ENCODE measurements at regions not wholly inside any gene's neighbourhood (a gene's known extent, or its start where the extent isn't known, plus 50 kb on each side); places are given as distances from the start of the nearest gene placed in this dataset.
A peak's percentile ranks its signal among the peaks of the same experiment; 100 is the strongest.
"Not testable (repeated sequence)": the region's sequence is repeated elsewhere in the genome, so short reads cannot be mapped to it uniquely, and the experiment has no call there.

DNA sequence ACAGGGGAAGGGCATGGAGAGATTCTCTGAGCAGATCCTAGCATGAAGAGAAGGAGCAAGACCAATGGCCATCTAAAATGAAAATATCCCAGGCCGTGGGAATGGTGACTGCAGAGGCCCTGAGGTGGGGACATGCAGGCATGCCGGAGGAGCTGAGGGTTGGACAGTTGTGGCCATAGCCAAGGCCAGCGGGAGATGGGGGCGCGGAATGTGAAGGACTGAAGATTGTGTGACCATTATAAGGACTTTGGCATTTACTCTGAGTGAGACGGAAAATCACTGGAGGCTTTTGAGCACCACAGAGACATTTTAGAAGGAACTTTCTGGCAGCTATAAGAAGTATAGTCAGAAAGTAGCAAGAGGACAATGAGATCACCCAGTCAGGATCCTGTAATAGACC is 341.1 kb downstream of the SFMBT2 start:
- DNase-seq (ENCODE audit: low read depth) = no peak

DNA sequence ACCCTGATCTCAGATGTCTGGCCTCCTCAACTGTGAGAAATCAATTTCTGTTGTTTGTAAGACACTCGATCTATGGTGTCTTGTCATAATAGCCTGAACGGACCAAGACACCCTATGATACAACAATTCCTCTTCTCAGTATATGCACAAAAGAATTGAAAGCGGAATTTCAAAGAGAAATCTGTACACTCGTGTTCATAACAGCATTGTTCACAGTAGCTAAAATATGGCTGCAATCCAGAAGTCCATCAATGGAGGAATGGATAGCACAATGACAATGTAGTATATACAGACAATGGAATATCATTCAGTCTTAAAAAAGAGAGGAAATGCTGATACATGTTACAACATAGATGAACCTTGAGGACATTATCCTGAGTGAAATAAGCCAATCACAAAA is 354.6 kb downstream of the SFMBT2 start:
- DNase-seq (ENCODE audit: low read depth) = no peak

DNA sequence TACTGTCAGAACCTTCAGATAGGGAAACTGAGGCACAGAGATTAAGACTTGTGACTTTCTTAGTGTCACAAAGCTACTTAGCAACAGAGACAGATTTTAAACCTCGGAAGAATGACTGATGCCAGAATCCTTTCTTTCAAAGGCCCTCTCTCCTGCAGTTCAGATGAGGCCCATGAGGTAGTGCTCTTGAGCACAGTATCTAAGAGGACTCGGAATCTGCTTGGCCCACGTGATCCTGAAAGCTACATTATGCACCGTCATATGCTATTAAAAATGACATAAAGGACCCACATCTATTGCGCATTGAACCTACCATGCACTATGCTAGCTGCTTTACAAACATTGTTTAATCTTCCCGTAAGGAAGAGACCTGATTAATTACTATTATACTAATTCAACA is 355.9 kb downstream of the SFMBT2 start:
- DNase-seq (ENCODE audit: low read depth) = no peak

DNA sequence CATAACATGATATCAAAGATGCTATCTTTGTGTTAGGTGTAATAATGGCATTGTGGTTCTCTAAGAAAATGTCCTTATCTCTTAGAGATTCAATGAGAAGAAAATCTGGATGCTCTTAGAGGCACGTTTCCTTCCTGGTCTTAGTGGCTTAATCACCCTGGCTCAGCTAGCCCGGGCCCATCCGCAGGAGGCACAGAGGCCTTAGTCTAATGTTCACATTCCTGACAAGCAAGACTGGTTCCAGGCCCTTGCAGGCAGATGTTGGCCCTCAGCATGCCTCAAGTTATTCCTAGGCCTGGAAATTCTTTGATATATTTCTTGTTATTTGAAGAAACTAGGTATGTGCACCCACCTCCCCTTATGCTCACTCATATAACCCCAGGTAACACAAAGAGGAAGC is 357.6 kb downstream of the SFMBT2 start:
- no peak for DNase-seq (ENCODE audit: low read depth)

DNA sequence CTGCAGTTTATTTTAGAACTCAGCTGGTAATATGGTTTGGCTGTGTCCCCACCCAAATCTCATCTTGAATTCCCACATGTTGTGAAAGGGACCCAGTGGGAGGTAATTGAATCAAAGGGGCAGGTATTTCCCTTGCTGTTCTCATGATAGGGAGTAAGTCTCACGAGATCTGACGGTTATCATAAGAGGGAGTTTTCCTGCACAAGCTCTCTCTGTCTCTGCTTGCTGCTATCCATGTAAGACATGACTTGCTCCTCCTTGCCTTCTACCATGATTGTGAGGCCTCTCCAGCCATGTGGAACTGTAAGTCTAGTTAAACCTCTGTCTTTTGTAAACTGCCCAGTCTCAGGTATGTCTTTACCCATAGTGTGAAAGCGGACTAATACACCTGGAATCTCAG is 360.8 kb downstream of the SFMBT2 start:
- not testable (repeated sequence) for DNase-seq (ENCODE audit: low read depth)

- no peak for DNase-seq (ENCODE audit: low read depth)
Observed at GRCh38 chr10:7048061-7048460, 362.8 kb downstream of the SFMBT2 start.

DNA sequence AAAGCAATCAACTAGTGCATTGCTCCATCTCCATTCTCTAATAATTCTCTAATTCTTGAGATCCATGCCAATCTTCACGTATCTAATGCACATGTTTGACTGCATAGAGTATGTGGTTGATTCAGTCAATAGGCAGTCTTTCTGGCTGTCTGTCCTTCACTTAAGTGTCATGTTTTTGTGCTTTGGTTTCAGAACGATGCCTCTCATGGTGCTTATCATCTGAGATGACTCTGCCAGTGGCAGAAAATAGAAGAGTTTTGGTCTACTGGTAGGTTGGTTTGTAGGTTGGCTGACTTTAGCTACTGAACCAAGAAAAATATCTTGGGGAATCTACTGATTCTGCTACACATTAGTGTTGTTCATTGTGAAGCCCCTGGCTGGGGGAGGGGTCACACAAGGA is 364.2 kb downstream of the SFMBT2 start:
- DNase-seq (ENCODE audit: low read depth) = no peak

DNA sequence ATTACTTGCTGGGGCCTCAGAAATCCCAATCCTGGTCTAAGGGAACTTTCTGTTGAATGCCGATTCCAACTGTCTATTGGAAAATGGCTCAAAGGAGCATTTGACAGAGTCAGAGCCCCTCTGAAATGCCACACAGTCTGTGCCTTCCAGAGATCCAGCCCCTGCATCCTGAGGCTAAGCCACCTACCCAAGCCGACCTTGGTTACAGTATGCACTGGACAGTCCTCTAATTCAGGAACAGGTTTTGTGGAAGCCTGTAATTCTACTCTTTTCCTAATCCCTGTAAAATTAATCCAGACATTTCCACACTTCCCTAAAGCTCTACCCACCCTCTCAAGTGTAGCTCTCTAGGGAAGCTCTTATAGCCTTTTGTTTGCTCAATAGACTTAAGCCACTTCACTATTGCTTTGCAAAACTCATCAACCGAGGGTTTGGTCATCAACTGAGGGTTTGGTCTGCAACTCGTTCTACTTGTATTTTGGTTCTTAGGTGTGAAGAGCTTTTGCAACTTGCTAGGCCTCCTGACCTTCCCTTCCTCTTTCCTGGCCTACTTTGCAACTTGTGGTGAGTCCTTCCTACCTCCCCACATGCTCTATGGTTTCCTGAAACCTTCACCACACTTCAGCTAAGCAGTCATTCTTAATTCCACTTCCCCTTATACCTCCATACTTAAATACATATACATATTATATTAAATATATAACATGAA is 364.8 kb downstream of the SFMBT2 start:
- DNase-seq (ENCODE audit: low read depth) = no peak

DNA sequence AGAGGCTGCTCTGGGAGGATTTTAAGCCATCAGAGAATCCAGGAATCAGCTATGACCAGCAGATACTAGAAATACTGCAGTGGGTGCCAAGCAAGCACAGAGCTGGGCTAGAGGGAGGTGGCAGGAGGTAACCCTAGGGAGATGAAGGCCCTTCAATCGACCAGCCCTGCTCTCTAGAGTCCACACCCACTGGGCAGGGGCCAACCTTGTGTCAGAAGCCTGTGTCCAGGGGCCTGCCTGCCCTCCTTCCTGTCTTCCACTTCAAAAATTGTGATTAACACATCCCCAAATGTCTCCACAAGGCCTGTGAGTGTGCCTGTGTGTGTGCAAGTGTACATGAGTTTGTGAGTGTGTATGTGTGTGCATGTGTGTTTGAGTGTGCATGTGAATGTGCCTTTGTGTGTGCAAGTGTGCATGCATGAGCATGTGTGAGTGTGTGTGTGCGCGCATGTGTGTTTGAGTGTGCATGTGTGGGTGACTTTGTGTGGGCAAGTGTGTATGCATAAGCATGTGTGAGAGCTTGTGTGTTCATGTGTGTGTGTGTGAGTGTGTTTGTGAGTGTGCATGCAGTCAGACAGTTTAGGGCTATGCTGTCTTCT is 367.7 kb downstream of the SFMBT2 start:
- DNase-seq (ENCODE audit: low read depth) = no peak

DNA sequence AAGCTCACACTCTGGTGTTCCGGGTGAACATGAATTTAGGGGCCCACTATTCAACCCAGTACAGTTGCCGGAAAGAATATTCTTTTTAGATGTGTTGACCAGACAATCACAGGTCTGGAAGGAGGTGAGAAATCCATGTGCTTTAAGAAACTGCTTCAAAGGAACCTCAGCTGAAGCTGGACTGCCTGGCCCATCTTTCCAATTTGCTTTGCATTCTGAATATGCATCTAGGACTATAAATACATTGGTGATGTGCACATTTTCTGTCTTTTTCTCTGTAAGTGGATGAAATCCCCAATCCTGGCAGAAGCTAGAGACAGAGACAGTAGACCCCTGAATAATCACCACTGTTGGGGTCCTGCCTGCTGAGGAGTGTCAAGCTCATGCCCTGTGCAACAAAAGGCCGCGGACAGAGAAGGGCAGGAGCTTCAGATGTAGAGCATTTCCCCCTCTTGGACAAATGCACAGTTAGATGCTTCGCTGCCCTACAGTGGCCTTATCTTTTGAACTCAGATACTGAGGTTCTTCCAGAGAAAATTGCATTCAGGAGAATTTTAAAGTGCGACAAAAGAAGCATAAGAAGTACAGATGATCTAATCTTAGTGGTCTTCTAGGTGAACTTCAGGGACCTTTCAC is 368.3 kb downstream of the SFMBT2 start:
- DNase-seq (ENCODE audit: low read depth) = no peak

- DNase-seq (ENCODE audit: low read depth) = no peak
Observed at GRCh38 chr10:7042000-7042399, 368.8 kb downstream of the SFMBT2 start.

DNA sequence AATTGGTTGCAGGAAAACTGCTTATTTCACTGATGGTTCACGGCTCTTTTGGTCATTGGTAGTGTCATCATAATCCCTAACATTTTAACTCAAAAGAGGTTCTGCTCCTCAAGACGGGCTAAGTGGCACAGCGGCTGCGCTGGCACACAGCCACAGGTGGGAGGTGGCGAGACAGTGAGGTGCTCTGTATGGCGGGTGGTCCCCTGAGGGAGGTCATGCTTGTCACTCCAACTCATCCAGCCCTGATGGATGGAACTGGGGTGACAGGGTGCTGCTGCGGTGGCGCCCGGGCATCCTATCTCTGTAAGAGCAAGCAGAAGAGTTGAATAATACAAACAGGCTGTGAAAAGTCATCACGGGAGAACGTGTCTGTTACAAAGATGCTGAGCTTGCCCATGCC is 370.2 kb downstream of the SFMBT2 start:
- no peak for DNase-seq (ENCODE audit: low read depth)

GRCh38 chr10:7039859-7040258 is 371.0 kb downstream of the SFMBT2 start:
- no peak for DNase-seq (ENCODE audit: low read depth)

DNA sequence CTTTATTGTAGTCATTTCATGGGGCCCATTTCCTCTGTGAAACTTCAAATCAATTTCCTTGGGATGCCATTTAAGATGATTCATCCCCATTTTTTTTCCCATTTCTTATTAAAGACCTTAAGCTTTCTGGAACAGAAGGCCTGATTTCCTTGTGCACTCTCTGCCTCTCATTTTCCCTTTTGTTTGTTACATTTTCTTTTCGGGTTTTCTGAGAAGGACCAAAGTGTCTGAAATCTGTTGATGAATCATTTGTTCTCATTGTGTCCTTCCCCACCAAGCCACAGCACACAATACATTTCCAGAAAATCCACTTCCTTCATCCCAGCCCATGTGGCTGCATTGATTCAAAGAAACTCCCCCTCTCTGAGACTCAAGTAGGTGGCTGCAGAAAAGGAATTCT is 372.4 kb downstream of the SFMBT2 start:
- DNase-seq (ENCODE audit: low read depth) = no peak

DNA sequence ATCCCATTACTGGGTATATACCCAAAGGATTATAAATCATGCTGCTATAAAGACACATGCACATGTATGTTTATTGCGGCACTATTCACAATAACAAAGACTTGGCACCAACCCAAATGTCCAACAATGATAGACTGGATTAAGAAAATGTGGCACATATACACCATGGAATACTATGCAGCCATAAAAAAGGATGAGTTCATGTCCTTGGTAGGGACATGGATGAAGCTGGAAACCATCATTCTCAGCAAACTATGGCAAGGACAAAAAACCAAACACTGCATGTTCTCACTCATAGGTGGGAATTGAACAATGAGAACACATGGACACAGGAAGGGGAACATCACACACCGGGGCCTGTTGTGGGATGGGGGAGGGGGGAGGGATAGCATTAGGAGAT is 373.4 kb downstream of the SFMBT2 start:
- not testable (repeated sequence) for DNase-seq (ENCODE audit: low read depth)

GRCh38 chr10:7036951-7037350 is 373.9 kb downstream of the SFMBT2 start:
- no peak for DNase-seq (ENCODE audit: low read depth)

DNA sequence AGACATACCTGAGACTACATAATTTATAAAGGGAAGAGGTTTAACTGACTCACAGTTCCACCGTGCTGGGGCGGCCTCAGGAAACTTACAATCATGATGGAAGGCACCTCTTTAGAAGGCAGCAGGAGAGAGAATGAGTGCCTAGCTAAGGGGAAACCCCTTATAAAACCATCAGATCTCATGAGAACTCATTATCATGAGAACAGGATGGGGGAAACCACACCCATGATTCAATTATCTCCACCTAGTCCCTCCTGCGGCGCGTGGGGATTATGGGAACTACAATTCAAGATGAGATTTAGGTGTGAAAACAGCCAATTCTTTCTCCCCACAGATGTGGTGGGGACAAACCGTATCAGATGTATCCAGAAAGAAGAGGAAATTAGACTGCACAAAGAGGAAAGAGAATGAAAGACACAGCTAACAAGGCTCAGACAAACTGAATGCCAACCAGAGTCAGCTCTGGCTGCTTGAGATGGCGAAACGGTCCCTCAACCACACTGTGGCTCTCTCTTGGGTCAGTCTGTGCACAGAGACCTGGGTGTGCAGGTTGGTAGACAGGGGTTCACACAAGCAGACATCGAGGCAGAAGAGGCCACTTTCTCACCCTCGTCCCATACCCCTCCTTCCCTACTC is 375.6 kb downstream of the SFMBT2 start:
- DNase-seq (ENCODE audit: low read depth) = peak; percentile 32

DNA sequence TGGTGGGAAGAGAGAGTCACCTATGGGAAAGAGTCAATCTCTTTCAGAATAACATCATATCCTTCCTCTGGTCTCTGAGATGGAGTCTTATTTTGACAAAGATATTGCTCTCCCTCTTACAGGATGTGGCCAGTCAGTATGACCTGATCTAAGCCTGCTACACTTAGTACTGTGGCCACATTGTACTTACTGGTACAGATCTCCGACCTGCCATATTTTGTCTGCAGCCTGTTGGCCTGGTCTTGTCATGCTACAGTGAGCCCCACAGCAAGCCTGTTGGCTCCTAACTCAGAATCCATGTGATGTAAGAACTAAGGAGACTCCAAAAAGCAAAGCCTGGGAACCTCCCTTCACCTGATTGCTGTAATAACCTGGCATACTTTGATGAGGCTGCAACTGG is 377.8 kb downstream of the SFMBT2 start:
- DNase-seq (ENCODE audit: low read depth) = no peak

DNA sequence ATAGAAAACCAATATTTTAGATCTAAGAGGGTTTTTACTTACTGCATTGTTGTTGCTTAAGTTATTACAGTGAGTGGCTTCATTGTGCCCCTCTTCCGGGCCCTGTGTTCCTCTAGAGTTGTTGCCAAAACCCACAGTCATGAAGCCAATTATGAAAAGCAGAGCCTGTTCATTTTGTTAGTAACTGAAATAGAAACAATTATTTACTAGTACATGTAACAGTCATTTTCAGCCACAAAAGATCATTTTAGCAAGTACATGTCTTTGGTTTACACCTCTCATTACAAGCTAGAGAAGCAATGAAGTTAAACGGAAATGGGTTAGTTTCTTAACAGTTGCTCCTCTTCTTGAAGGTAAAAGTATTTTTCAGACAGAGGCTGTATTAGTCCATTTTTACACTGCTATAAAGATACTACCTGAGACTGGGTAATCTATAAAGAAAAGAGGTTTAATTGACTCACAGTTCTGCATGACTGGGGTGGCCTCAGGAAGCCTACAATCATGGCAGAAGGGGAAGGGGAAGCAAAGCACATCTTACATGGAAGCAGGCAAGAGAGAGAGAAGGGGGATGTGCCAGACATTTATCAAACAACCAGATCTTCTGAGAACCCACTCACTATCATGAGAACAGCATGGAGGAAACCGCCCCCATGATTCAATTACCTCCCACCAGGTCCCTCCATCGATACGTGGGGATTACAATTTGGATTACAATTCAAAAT is 380.5 kb downstream of the SFMBT2 start:
- DNase-seq (ENCODE audit: low read depth) = no peak

DNA sequence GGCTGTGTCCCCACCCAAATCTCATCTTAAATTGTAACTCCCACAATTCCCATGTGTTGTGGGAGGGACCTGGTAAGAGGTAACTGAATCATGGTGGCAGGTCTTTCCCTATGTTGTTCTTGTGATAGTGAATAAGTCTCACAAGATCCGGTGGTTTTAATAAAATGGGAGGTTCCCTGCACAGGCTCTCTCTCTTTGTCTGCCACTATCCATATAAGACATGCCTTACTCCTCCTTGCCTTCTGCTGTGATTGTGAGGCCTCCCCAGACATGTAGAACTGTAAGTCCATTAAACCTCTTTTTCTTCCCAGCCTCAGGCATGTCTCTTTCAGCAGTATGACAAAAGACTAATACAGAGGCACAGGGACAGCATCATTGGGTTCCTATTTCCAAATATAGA is 381.2 kb downstream of the SFMBT2 start:
- DNase-seq (ENCODE audit: low read depth) = no peak

DNA sequence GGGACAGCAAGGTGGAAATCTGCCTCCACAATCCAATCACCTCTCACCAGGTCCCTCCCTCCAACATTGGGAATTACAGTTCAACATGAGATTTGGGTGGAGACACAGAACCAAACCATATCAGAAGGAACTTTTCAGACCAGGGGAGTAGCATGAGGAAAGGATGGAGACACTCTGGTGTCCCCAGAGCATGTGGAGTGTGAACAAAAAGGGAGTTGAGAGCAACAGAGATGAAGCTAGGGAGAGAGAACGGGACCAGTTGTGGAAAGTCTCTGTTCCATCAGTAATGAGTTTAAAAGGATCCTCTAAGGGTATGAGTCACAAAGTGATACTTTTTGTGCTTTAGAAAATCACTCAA is 382.0 kb downstream of the SFMBT2 start:
- no peak for DNase-seq (ENCODE audit: low read depth)

DNA sequence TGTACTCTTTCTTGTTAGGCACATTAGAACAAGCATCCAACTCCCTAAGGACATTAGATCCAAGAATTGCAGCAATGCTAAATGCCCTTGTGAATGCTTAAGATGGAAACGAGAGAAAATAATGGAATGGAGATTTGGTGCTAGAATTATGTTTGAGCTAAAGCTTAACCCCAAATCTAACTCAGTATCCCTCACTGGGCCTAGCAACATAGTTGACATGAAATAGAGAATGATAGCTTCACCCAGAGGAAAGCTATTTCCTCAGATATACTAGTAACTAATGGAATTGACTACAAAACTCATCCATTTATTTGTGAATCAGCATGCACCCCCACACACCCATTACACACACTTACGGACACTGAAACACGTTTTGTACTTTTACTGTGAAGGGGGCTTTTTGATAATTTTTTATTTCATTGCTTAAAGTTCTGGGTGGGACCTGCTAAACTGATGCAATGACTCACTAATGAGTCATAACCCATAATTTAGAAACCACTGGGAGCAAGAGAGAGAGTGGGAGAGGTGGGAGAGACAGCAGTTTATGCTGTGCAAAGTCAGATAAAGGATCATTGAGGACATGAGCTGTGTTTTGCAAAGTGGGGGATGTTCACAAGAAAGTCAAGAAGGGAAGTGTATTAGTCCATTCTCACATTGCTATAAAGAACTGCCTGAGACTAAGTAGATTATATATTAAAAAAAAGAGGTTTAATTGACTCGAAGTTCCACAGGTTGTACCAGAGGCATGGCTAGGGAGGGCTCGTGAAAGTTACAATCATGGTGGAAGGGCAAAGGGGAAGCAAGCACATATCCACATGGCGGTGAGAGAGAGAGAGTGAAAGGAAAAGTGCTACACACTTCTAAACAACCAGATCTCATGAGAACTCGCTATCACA is 382.7 kb downstream of the SFMBT2 start:
- no peak for DNase-seq (ENCODE audit: low read depth)
